ENCODE measurements at regions not wholly inside any gene's neighbourhood (a gene's known extent, or its start where the extent isn't known, plus 50 kb on each side); places are given as distances from the start of the nearest gene placed in this dataset.

- TF ChIP-seq MAX (IDR thresholded peaks at IDR 0.05) (no peak), CTCF (IDR thresholded peaks at IDR 0.05; ENCODE audit: low read depth, low read length, missing input control) (no peak), FOXA2 (IDR thresholded peaks at IDR 0.05) (no peak), JUND (IDR thresholded peaks at IDR 0.05) (no peak), RXRA (IDR thresholded peaks at IDR 0.05) (no peak), TAF1 (conservative IDR thresholded peaks at IDR 0.05) (no peak), SP1 (IDR thresholded peaks at IDR 0.05) (no peak), REST (IDR thresholded peaks at IDR 0.05) (no peak), RAD21 (IDR thresholded peaks at IDR 0.05) (no peak), EGR1 (IDR thresholded peaks at IDR 0.05; ENCODE audit: low read depth in 2 of 2) (no peak), FOXA1 (IDR thresholded peaks at IDR 0.05) (no peak)
These were observed 457.6 kb upstream of the ACTBL2 start for GRCh38 chr5:57940236-57940635.

Measured in liver (tissue), 3 donors.